Pulmonary artery endothelial cell (primary cell): ENCODE measurements at regions not wholly inside any gene's neighbourhood (a gene's known extent, or its start where the extent isn't known, plus 50 kb on each side); places are given as distances from the start of the nearest gene placed in this dataset.
"Not testable (repeated sequence)": the region's sequence is repeated elsewhere in the genome, so short reads cannot be mapped to it uniquely, and the experiment has no call there.

Experiments used
- DNase-seq: peaks from one replicate; pipeline ENCODE4 v3.0.0-alpha.2; 2011; ENCODE audit warnings: low read depth, low spot score

DNA sequence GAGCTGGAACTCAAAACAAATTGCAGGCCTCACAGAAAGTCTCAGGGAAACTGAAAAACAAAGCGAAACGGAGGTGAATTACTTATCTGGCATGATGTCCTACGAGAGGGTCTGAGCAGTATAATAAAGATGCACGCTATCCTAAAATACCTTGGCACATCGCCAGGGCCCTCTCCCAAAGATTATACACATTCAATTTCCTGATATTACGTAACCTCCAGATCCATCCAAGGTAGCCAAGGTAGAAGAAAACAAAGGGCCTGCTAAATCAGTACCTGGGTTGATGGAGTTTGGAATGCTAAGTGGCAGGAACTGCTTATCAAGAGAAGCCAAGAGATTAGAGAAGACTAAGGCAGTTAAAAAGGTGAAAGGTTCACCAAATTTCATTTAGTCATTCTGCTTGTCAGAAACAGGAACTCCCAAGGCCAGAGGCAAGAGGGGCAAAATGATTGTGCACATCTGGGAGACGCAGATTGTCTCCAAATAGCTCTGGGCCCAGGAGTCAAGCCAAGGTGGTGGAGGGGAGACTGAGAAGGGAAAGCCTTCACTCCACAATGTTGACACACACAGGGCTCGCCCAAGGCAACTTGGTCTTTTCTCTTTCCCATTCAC, 236.8 kb upstream of the ATP5MC3 start:
- no peak for DNase-seq

GRCh38 chr2:175414882-175415487, 233.5 kb upstream of the ATP5MC3 start:
- DNase-seq: no peak

DNA sequence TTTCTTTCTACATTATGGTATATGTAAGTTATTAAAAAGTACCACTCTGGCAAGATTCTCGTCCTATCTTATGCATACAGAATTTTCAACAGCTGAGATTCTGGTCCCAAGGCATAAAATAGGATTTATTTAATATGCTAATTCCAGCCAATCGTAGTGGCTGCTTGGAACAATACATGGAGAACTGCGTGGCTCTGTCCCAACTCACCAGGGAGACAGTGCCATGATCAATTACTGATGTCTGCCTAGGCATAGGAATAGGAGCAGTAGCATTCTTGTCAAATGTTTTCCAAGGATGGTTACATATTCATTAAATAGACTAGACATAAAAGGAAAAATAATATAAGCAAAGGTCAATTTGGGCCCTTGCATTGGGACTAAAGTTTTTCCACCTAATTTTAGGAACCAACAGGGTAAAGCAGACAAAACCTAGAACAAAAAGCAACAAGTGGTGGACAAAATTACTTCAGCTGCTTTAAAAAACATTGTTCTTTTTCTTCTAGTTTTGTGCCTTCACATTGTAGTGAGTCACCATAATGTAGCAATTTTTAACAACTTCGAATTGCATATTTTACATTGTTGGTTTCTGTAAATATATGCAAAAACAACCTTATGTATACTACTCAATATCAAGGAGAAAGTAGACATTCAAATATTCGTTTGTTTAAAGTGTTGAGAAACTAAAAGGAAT, 232.8 kb upstream of the ATP5MC3 start:
- no peak for DNase-seq

DNA sequence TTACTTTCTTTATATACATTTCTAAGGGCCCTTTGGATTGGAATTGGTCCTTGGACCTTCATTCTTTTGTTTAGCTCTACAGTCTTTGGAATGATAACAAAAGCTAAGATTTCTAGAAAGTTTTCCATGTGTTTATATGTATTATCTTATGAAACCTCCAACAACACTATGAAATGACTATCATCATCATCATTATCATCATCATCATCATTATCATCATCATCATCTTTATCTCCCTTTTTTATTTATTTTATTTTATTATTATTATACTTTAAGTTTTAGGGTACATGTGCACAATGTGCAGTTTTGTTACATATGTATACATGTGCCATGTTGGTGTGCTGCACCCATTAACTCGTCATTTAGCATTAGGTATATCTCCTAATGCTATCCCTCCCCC, 229.4 kb upstream of the ATP5MC3 start:
- not testable (repeated sequence) for DNase-seq

- DNase-seq: no peak
Measured at GRCh38 chr2:175404839-175405238, 223.3 kb upstream of the ATP5MC3 start.

- DNase-seq: no peak
Measured at GRCh38 chr2:175403599-175404221, 222.2 kb upstream of the ATP5MC3 start.

GRCh38 chr2:175402571-175402970, 221.1 kb upstream of the ATP5MC3 start:
- no peak for DNase-seq

DNA sequence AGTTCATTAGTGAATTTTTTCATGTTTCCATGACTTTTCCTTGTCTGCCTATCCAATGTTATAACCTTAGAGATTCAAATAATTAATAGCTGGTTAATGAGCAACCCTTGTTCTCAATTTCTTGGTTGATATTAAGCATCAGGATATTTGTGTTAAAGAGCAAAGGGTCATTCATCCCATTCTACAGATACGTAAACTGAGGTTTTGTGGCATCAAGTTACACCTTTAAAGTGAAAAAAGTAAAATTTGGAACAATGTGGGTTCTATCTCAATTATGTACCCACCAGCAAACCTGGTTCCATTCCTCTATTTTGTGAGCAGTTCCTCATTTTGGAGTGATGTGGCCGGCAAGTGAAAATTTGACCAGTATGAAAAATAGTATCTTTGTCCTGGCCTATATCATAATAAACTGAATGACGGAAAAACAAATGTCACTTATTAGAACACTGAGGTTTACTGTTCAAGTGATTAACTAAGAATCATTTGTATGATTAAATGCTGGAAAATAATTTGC, 220.5 kb upstream of the ATP5MC3 start:
- DNase-seq: no peak

GRCh38 chr2:175400975-175401374, 219.5 kb upstream of the ATP5MC3 start:
- no peak for DNase-seq

GRCh38 chr2:175399326-175399725, 217.8 kb upstream of the ATP5MC3 start:
- no peak for DNase-seq

- DNase-seq: no peak
Measured at GRCh38 chr2:175398848-175399247, 217.3 kb upstream of the ATP5MC3 start.

DNA sequence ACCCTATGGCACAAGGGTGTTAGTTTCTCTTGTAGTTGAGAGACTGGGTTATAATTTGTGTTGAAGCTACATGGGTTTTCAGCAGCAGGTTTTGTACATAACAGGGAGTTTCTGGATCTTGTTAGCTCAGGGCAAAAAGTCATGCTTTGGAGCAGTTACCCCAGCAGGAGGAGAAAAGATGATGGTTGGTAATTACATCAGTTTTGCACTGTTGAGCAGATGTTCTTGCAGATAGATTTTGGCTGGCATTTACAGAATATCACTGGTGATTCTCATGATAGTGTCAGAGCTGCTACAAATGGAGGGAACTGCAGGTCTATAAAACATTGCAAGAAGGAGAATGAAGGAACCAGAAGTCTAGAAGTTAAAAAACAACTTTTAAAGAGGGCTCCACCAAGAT, 215.2 kb upstream of the ATP5MC3 start:
- no peak for DNase-seq

GRCh38 chr2:175393851-175394250, 212.3 kb upstream of the ATP5MC3 start:
- DNase-seq: no peak

DNA sequence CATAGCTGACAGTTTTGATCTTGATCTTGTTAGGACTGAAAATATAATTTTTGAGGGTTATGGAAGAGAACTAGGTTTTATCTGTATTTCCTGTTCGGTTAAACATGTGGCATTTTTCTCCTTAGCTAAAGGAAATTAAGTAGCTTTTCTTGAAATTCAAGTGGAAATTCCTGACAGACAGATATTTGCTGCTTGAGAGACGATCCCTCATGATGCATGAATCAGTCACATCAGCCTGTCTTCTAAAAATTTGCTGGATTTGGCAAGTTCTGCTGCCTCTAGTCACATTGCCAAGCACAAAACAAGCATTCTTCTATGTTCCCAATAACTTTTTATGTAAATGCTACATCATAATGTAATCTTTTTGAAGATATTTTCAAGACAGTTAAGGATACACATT, 201.8 kb upstream of the ATP5MC3 start:
- DNase-seq: no peak

GRCh38 chr2:175373729-175374128, 192.2 kb upstream of the ATP5MC3 start:
- no peak for DNase-seq

DNA sequence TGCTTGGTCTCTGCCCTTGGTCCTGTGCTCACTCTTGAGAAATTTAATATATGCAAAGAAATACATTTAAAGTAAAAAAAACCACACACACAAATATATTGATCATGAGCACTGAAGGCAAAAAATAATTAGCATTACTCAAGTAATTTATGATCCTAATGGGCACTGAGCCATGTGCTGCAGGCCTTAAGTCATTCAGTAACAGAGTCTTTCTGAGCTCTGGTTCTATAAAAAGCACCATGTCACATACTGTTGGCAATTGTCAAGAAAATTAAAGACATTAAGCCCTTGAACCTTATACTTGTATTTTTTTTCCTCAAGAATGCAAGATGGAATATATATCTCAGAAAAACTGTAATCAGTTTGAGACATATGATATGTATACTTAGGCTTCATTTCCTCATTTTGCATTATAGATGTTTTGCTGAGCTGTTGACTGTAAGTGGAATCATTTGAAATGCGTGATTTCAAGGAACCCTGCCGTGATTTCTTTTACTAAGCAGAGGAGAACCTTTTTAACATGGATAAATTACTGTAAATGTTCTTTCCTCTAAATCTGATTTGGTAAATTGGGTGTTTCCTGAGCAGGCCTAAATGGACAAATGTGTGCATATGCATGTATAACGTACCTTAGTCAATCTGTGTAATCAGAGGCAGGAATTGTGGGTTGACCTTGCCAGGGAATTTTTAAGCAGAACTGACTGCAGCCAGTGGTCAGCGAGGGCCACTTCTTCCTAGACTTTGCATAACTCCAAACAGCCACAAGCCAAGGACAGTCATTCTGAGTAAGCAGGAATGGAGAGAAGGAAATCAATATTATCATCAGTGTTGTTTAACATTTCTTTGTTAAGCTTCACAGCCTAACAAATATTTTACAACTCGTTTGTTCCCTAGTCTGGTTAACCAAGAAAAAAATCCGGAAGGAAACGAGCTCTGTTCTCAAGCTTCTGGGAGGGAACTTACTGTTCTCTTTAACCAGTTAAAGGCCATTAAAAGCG, 191.5 kb upstream of the ATP5MC3 start:
- DNase-seq: no peak

- no peak for DNase-seq
Measured at GRCh38 chr2:175371378-175371777, 189.9 kb upstream of the ATP5MC3 start.

- peak; percentile 15 for DNase-seq
Measured at GRCh38 chr2:175366815-175367214, 185.3 kb upstream of the ATP5MC3 start.

- no peak for DNase-seq
Measured at GRCh38 chr2:175363699-175364098, 182.2 kb upstream of the ATP5MC3 start.

- DNase-seq: no peak
Measured at GRCh38 chr2:175362331-175362730, 180.8 kb upstream of the ATP5MC3 start.

DNA sequence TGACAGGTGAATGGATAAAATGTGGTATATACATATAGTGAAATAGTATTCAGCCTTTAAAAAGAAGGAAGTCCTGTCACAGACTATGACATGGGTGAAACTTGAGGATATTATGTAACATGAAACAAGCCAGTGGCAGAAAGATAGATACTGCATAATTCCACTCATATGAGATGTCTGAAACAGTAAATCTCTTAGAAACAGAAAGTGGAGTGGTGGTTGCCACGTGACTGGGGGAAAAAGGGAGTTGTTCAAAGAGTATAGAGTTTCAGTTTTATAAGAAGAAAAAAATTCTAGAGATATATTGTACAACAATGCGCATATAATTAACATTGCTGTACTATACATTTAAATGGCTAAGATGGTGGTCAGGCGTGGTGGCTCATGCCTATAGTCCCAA, 178.2 kb upstream of the ATP5MC3 start:
- no peak for DNase-seq
